IPS-18c (cell line): ENCODE measurements at regions not wholly inside any gene's neighbourhood (a gene's known extent, or its start where the extent isn't known, plus 50 kb on each side); places are given as distances from the start of the nearest gene placed in this dataset.

ENCODE experiments used
- H3K4me3 ChIP-seq: 2 replicates; pipeline ENCODE4 v1.7.0; 2013; ENCODE audit warnings: low read depth, mild to moderate bottlenecking, low read length, moderate library complexity; ENCODE audit not compliant: insufficient read depth
- H3K9me3 ChIP-seq: one replicate; pipeline ENCODE4 v1.6.1; 2013; ENCODE audit warnings: mild to moderate bottlenecking, low read length, moderate library complexity; ENCODE audit not compliant: control insufficient read depth, insufficient read depth

DNA sequence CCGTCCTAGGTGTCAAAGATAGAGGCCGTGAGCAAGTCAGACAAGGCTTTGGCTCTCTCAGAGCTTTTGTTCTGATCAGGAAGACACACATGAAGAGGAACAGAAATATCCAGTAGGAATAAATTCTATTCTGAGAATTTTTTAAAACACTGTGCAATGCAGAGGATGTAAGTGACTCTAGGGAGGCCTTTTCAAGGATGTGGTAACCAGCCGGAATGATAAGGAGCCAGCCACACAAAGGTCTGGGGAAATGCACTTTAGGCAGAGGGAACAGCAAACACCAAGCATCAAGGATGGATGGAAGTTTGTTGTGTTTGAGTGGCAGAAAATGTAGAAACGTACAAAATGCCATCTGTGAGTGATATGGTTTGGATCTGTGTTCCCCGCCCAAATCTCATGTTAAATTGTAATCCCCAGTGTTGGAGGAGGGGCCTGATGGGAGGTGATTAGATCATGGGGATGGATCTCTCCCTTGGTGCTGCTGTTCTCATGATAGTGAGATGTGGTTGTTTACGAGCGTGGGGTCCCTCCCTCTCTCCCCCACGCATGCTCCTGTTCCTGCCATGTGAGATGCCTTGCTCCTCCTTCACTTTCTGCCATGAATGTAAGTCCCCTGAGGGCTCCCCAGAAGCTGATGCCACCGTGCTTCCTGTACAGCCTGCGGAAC, 93.6 kb upstream of the CDYL start:
- H3K9me3 ChIP-seq = no peaks in the 10 kb centered on the region
- H3K4me3 ChIP-seq = no peak overlapping the region

DNA sequence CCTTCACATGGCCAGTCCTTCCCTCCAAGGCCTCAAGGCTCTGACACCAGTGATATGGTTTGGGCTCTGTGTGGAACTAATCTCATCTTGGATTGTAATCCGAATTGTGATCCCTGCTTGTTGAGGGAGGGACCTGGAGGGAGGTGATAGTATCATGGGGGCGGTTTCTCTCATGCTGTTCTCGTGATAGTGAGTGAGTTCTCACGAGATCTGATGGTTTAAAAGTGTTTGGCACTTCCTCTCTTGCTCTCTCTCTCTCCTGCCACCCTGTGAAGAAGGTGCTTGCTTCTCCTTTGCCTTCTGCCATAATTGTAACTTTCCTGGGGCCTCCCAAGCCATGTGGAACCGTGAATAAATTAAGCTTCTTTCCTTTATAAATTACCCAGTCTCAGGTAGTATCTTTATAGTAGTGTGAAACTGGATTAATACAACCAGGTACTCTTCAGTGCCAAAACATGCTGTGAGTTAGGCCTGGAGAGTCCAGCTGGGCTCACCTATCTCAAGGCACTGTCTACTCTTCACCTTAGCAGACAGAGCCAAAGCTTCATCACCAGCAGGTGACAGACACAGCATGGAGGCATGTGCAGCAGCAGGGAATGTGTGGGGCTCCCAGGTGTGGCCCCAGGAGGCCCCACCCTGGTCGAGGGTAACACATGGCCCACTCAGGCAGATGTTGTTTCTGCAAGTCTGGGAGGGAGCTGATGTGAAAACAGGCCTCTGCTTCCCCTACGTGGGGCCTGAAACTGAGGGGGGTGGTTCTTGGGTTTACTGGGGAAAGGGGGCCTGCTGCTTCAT, 97.5 kb upstream of the CDYL start:
- Histone ChIP-seq H3K4me3 (no peak overlapping the region), H3K9me3 (no peaks in the 10 kb centered on the region)

DNA sequence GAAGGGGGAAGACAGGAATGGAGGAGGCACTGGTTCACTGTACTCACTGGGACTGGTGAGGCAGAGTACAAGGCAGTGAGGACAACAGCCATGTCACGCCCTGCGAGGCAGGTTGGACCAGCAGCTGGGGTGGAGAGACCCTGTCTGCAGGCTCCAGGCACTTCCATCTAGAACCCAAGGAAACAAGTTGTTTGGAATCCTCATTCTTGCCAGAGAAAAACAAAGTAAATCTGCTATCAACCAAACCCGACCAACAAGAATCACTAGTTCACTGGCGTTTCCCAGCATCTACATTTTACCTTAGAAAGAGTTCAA, 98.5 kb upstream of the CDYL start:
- H3K4me3 ChIP-seq = no peak overlapping the region
- no peaks in the 10 kb centered on the region for H3K9me3 ChIP-seq

DNA sequence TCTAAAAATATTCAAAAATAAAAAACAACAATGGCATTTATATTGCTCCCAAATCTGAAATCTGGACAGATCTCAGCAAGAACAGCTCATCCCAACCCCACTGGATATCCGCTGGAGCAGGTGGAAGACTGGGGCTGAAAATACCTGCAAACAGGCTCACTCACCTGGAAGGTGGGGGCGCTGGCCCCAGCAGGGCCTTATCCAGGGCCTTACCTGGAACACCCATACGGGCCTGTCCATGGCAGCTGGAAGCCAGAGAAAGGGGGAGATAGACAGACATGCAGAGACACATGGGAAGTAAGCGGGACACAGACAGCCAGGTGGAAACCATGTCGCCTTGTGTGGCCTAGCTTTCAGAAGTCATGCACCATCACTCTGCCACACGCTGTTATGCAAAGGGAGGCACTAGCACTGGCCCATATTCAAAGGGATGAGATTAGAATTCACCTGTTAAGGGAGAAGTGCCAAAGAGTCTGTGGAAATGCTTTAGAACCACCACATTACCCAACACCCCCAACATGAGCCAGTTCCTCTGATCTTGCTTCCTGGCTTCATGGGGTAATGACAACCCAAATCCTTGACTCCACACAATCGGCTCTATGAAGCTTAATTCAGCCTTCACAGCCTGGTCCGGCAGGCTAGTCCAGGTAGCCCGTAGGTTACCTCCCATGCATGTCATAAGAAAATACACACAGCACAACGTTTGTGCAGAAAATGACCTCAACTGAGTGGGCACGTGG, 99.0 kb upstream of the CDYL start:
- Histone ChIP-seq H3K4me3 (no peak overlapping the region), H3K9me3 (no peaks in the 10 kb centered on the region)

DNA sequence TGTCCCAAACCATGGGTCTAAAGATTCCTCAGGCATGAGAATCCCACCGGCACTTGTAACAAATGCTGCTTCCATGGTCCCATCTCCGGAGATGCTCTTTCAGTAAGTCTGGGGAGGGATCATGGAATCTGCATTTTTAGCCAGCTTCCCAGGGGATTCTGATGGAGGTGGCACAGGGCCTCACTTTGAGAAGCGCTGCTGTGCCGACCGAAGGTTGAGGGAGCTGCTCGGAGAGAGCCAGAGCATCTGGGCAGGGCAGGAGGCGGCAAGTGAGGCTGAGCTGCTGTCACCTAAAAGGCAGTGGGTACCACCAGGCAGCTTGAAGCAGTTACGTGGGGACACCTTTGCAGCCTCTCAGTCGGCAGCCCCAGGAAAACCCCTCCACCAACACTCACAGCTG, 100.2 kb upstream of the CDYL start:
- H3K4me3 ChIP-seq = no peak overlapping the region

DNA sequence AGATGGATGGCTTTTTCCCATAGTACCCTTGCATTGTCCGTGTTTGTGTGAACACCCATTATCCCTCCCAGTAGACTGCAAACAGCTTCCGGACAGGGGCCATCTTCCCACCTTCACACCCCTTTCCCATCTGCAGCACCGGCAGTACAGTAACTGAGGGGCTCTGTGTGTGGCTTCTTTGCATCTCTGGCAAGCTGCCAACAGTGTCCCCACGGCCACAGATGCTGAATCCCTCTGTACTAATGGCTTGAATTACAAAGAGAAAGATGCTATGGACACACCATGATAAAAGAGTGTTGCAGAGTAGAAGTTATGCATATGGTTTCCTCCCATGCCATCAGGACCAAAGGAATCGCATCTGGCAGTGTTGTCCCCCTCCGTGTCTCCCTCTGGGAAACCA, 101.1 kb upstream of the CDYL start:
- Histone ChIP-seq H3K9me3 (no peaks in the 10 kb centered on the region), H3K4me3 (no peak overlapping the region)

More for the DNA sequence above, 100.2 kb upstream of the CDYL start:
- no peaks in the 10 kb centered on the region for H3K9me3 ChIP-seq

DNA sequence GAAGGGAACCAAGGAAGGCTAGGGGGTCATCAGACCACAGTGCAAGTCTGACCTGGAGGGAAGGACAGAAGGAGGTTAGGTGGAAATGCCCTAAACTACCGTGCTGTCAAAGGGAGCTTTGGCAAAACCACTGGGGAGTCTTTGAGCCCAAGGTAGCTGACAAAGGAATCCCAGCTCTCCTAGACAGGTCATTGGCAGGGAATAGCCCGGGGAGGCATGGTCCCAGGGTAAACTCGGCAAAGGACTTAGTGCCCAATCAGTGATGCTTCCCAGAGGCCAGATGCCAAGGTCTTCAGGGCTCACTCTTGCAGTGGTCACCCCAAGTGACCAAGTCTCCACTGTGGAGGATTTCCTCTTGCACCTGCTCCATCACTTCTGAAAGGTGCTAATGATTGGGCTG, 102.3 kb upstream of the CDYL start:
- Histone ChIP-seq H3K4me3 (no peak overlapping the region), H3K9me3 (no peaks in the 10 kb centered on the region)

DNA sequence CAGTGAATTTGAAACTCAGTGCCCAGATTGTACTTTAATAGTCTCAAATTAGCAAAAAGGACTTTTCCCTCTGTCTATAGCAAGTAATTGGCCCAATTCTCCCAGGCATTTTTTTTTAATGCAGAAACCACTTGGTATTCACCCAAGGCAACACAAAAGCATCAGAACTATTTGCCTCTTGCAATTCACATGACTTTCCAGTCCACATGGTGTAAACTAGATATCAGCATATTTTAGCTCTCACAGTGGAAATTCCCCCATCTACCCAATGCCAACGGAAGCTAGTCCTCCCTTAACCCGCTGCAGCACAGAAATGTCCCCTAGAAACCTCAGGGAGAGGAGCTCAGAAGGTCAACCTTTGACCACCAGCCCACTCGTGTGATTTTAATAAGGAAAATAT, 103.4 kb upstream of the CDYL start:
- Histone ChIP-seq H3K9me3 (no peaks in the 10 kb centered on the region), H3K4me3 (no peak overlapping the region)

DNA sequence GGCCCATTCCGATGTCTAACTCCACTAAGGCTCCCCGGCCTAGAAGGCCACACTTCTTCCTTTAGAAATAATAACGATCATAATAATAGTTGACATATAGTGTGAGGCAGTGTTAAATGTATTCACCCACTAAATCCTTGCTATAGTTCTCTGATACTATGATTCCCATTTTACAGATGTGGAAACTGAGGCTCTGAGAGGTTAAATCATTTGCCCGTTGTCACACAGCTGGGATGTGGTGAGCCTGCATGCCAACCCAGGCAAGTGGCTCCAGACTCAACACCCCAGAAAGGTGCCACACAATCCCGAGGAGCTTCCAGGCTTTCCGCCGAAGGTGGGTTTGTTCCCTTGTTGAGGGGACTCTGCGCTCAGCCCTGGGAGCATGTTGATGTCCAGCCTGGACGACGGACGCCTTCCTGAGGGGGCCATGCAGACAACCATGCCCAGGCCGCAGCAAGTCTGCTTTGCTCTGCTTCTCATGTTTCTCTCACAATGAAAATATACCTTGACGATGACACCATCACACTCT, 104.6 kb upstream of the CDYL start:
- no peak overlapping the region for H3K4me3 ChIP-seq
- H3K9me3 ChIP-seq = no peaks in the 10 kb centered on the region

DNA sequence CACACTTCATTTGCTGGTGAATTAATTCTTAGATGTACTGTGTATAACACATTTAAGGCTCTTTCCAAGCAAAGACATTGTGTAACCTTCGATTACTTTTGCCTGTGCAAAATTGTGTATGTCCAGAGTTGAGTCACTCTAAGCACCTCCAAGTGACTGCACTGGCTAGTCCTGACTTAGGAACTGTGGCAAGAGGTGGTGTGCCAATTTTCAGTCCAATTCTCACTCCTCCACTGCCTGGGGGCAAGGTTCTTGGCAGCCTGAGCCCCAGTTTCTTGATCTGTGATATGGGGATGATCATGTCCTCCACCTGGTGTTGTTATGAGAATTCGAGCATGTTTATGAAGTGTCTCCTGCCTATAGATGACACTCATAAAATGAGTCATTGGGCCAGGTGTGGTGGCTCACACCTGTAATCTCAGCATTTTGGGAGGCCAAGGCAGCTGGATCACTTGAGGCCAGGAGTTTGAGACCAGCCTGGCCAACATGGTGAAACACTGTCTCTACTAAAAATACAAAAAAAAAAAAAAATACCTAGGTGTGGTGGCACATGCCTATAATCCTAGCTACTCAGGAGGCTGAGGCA, 105.3 kb upstream of the CDYL start:
- Histone ChIP-seq H3K4me3 (no peak overlapping the region), H3K9me3 (no peaks in the 10 kb centered on the region)

DNA sequence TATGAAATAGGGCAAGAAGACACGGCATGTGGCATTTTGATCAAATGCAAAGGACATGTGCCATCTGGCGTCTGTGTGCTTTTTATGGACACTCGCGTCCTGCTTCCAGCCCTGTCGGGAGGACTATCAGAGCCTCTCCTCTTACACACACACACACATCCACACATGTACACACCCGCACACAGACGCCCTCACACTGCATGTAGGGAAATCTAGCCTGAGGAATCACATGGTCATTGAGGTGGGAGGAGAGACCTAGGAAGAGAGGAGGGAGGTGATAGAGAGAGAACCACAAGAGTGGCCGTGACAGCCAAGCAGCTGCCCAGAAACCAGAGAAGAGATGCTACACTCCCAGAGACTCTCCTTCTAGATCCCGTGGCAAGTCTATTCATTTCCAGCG, 105.9 kb upstream of the CDYL start:
- Histone ChIP-seq H3K9me3 (no peaks in the 10 kb centered on the region), H3K4me3 (no peak overlapping the region)

DNA sequence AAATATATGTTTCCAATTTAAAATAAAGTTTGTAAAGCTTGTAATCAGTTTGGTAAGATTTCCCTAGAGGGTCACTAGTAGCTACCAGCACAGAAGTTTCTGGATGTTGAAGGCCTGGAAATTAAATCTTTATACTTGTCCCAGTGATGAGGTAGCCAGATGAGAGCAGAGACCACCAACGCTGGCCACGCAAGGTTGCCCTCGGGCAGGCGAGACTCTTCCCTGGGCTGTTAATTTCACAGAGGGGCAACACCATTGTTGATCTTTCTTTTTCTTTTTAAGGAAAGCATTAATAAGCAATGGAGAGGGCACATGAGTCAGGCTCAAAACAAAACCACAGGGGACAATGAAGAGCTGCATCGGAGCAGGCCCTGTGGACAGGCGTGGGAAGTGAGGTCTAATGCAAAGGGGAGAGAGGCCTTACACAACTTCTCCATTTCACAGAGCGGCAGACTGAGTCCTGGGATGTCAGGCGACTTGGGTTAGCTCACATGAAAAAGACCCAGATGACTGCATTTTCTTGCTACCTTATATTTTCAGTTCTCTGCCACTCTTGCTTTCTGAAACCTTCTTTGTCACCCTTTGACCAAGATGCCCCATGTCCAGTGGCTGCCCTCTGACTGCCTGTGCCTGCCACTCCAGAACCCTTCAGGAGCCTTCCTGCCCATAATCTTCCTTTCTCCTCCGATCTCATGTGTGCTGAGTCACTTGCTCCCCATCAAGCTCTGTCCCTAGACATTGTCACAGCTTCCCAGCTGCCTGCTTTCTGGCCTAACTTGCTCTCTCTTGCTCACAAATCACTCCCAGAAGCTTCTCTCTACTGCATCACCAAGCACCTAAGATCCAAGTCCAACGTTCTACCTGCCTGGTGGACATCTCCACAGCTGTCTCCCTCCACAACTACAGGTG, 107.7 kb upstream of the CDYL start:
- no peaks in the 10 kb centered on the region for H3K9me3 ChIP-seq
- no peak overlapping the region for H3K4me3 ChIP-seq

DNA sequence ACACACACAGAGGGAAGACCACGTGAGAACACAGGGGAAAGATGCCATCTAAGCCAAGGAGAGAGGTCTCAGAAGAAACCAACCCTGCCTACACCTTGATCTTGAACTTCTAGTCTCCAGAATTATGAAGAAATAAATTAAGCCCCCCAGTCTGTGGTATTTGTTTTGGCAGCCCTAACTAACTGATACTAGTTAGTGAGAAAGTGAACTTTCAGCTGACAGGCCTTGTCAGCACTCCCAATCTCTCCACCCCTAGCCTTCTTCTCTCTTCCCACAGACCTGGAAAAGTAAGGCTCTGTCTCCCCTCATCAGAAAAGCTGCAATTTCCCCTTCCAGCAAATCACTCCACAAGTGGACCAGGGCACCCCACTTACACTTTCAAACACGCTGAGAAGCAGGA, 108.6 kb upstream of the CDYL start:
- Histone ChIP-seq H3K9me3 (no peaks in the 10 kb centered on the region), H3K4me3 (no peak overlapping the region)

DNA sequence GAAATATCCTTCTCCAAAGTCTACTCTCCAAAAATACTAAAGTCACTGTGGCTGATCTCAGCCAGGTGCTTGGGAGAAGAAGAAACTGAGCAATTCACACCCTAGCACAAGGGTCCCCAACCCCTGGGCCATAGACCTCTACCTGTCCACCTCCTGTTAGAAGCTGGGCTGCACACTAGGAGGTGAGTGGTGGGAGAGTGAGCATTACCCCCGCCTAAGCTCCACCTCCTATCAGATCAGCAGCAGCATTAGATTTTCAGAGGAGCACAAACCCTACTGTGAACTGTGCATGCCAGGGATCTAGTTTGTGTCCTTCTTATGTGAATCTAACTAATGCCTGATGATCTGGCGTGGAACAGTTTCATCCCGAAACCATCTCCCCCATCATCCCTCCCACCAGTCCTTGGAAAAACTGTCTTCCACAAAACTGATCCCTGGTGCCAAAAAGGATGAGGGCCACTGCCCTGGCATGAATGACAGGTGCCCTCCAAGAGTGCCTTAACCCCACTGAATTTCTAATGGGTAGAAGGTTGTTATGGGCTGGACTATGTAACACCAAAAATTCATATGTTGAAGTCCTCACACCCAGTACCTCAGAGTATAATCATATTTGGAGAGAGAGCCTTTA, 109.2 kb upstream of the CDYL start:
- no peaks in the 10 kb centered on the region for H3K9me3 ChIP-seq
- H3K4me3 ChIP-seq = no peak overlapping the region

DNA sequence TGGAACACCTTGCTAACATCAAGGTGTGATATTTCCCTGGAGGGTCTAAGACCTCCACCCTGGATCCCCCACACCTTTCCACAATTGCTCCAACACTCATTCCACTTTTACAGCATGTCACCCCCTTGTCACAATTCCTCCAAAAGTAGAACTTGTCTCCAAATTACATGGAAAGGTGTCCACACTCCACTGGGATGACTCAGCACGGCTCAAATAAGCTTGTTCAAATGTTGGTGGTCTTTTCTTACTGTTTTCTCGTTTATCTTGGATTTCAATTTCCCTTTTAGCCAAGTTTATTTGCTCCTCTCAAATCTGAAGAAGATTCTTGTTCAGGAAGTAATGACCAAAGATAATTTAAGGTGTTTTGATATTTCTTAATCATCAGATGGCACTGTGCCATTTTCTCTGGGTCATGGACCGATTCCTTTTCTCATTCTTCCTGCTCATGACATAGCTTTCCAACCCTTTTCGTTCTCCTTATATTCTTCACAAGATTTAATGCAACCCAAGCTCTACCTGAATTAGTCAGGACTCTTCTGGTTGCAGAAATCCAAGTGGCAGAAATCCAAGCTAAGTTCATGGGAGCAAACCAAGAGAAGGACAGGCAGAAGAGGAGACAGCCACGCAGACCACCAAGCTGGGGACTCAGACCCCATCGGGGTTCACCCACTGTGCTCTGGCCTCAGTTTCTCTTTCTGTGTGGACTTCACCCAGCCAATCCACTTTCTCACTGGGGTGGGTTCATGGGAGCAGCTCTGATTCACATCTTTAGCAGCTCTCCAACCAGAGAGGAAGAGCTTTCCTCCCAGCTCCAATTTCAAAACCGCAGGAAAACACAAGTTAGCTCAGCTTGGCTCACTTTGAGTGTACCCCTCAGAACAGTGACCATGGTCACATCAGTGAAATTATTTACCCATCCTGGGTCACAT, 110.5 kb upstream of the CDYL start:
- Histone ChIP-seq H3K9me3 (no peaks in the 10 kb centered on the region), H3K4me3 (no peak overlapping the region)

DNA sequence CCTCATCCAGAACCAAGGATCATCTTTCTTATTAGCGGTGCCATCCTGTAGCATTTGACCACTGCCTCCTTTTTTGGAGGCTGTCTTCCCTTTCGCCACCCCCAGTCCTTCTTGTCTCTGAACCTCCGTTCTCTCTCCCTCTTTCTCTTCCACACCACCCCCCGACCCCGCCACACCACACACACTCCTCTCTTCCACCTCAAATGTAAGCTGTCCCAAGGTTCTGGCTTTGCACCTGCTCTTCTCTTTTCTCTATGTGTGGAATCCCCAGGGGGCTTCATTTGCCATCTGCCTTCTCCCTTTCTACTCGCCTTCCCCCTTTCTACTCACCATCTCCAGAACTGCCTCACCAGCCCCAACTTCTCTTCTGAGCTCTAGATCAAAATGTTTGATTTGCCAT, 111.3 kb upstream of the CDYL start:
- H3K9me3 ChIP-seq = no peaks in the 10 kb centered on the region
- H3K4me3 ChIP-seq = no peak overlapping the region
